CD4-positive, alpha-beta memory T cell (primary cell): ENCODE measurements at regions not wholly inside any gene's neighbourhood (a gene's known extent, or its start where the extent isn't known, plus 50 kb on each side); places are given as distances from the start of the nearest gene placed in this dataset.
"Not testable (repeated sequence)": the region's sequence is repeated elsewhere in the genome, so short reads cannot be mapped to it uniquely, and the experiment has no call there.

ENCODE experiments used
- CTCF ChIA-PET: fragments of 350-600 bp; sonication (Branson Sonifier 250); formaldehyde crosslinking; loops from one replicate; lab custom pipeline; 2021; ENCODE audit warnings: inconsistent platforms; ENCODE audit not compliant: partially characterized antibody; lab: Charles Lee
- POLR2A ChIA-PET: fragments of 350-600 bp; sonication (Branson Sonifier 250); formaldehyde crosslinking; loops from one replicate; lab custom pipeline; 2021; ENCODE audit not compliant: partially characterized antibody; lab: Charles Lee
- DNase-seq, 5 donors: peaks; one replicate each; pipeline versions ENCODE4 v3.0.0 to v3.0.0-alpha.2; 2020 to 2022; ENCODE audit warnings: mixed read lengths in 1 of 5
- H3K27ac ChIP-seq: one replicate; pipeline ENCODE4 v1.7.0; 2013; ENCODE audit warnings: low read depth, low read length
- H3K27me3 ChIP-seq: 2 replicates; pipeline ENCODE4 v1.7.0; 2013; ENCODE audit warnings: mild to moderate bottlenecking, low read length, moderate library complexity; ENCODE audit not compliant: insufficient read depth
- H3K36me3 ChIP-seq: 2 replicates; pipeline ENCODE4 v1.7.0; 2013; ENCODE audit warnings: mild to moderate bottlenecking, low read length, moderate library complexity; ENCODE audit not compliant: insufficient read depth
- H3K4me1 ChIP-seq: 2 replicates; pipeline ENCODE4 v1.7.0; 2013; ENCODE audit warnings: mild to moderate bottlenecking, low read length, moderate library complexity; ENCODE audit not compliant: insufficient read depth
- H3K4me3 ChIP-seq, 2 donors: one replicate each; pipeline ENCODE4 v1.7.0; 2013; ENCODE audit warnings: low read length in 2 of 2, mild to moderate bottlenecking in 1 of 2
- H3K9me3 ChIP-seq, 2 donors: one replicate each; pipeline ENCODE4 v1.7.0; 2013; ENCODE audit warnings: low read length in 2 of 2, control low read depth in 1 of 2; ENCODE audit not compliant: control insufficient read depth in 1 of 2
- H3K27ac Mint-ChIP-seq, 7 donors: one replicate each; pipeline ENCODE4 v1.8.0; 2020 to 2021; ENCODE audit warnings: mixed read lengths in 7 of 7, mild to moderate bottlenecking in 6 of 7, inconsistent platforms in 3 of 7, moderate library complexity in 3 of 7
- H3K27me3 Mint-ChIP-seq, 2 donors: one replicate each; pipeline ENCODE4 v1.8.0; 2020 to 2021; ENCODE audit warnings: mixed read lengths in 2 of 2
- H3K36me3 Mint-ChIP-seq, 2 donors: one replicate each; pipeline ENCODE4 v1.8.0; 2020 to 2021; ENCODE audit warnings: mixed read lengths in 2 of 2, inconsistent platforms in 1 of 2, mild to moderate bottlenecking in 1 of 2
- H3K4me1 Mint-ChIP-seq, 4 donors: one replicate each; pipeline ENCODE4 v1.8.0; 2020 to 2021; ENCODE audit warnings: mixed read lengths in 4 of 4, mild to moderate bottlenecking in 1 of 4
- H3K4me3 Mint-ChIP-seq, 8 donors: one replicate each; pipeline ENCODE4 v1.8.0; 2020 to 2021; ENCODE audit warnings: mixed read lengths in 8 of 8, mild to moderate bottlenecking in 7 of 8, moderate library complexity in 6 of 8, inconsistent platforms in 3 of 8
- H3K9me3 Mint-ChIP-seq, 8 donors: one replicate each; pipeline ENCODE4 v1.8.0; 2020 to 2021; ENCODE audit warnings: mixed read lengths in 8 of 8, mild to moderate bottlenecking in 5 of 8, inconsistent platforms in 3 of 8, moderate library complexity in 1 of 8
- intact Hi-C: fragments of 100-400 bp; cut with micrococcal nuclease; formaldehyde crosslinking; loops from one replicate; pipeline ENCODE4 v1.15.1; 2023

GRCh38 chr18:4961121-4961909, 235.7 kb downstream of the AKAIN1 start:
- ChIA-PET POLR2A (no interaction called here), CTCF (no interaction called here)
- intact Hi-C loops: no loop called here
- Histone ChIP-seq H3K27me3 (no peaks in the 10 kb centered on the region), H3K27ac (no peak overlapping the region), H3K4me3 (no peak overlapping the region), H3K9me3 (no peaks in the 10 kb centered on the region), H3K4me1 (no peaks in the 10 kb centered on the region), H3K36me3 (no peaks in the 10 kb centered on the region)
- H3K4me1 Mint-ChIP-seq: no peaks in the 10 kb centered on the region
- DNase-seq: no peak
- peaks cover 2 to 16% (median 8%) of the 10 kb centered on the region in 8 donors for H3K9me3 Mint-ChIP-seq
- H3K4me3 Mint-ChIP-seq: no peak overlapping the region
- no peaks in the 10 kb centered on the region for H3K36me3 Mint-ChIP-seq
- H3K27ac Mint-ChIP-seq: no peak overlapping the region
- no peaks in the 10 kb centered on the region for H3K27me3 Mint-ChIP-seq

- Mint-ChIP-seq H3K27ac (no peak overlapping the region), H3K27me3 (no peaks in the 10 kb centered on the region), H3K9me3 (peaks cover 2 to 16% (median 6%) of the 10 kb centered on the region in 8 donors), H3K4me1 (no peaks in the 10 kb centered on the region), H3K4me3 (no peak overlapping the region), H3K36me3 (no peaks in the 10 kb centered on the region)
- Histone ChIP-seq H3K27me3 (no peaks in the 10 kb centered on the region), H3K4me3 (no peak overlapping the region), H3K9me3 (no peaks in the 10 kb centered on the region), H3K36me3 (no peaks in the 10 kb centered on the region), H3K4me1 (no peaks in the 10 kb centered on the region), H3K27ac (no peak overlapping the region)
- ChIA-PET CTCF (no interaction called here), POLR2A (no interaction called here)
- no peak for DNase-seq
- intact Hi-C loops: no loop called here
Observed at GRCh38 chr18:4960578-4960977, 236.5 kb downstream of the AKAIN1 start.

- peaks cover 0 to 3% of the 10 kb centered on the region in 2 donors for H3K9me3 ChIP-seq
- no peaks in the 10 kb centered on the region for H3K4me1 ChIP-seq
- H3K36me3 Mint-ChIP-seq: no peaks in the 10 kb centered on the region
- no peak overlapping the region for H3K27ac ChIP-seq
- POLR2A ChIA-PET: no interaction called here
- intact Hi-C loops: no loop called here
- H3K4me1 Mint-ChIP-seq: no peaks in the 10 kb centered on the region
- H3K4me3 ChIP-seq: no peak overlapping the region
- no peaks in the 10 kb centered on the region for H3K36me3 ChIP-seq
- H3K9me3 Mint-ChIP-seq: peaks cover 2 to 17% (median 12%) of the 10 kb centered on the region in 8 donors
- CTCF ChIA-PET: no interaction called here
- DNase-seq: no peak
- H3K27me3 Mint-ChIP-seq: no peaks in the 10 kb centered on the region
- no peaks in the 10 kb centered on the region for H3K27me3 ChIP-seq
- H3K27ac Mint-ChIP-seq: no peak overlapping the region
- H3K4me3 Mint-ChIP-seq: no peak overlapping the region
Observed at GRCh38 chr18:4931209-4931608, 265.8 kb downstream of the AKAIN1 start.

- Histone ChIP-seq H3K9me3 (no peaks in the 10 kb centered on the region), H3K4me3 (no peak overlapping the region), H3K36me3 (no peaks in the 10 kb centered on the region), H3K4me1 (no peaks in the 10 kb centered on the region), H3K27ac (no peak overlapping the region), H3K27me3 (no peaks in the 10 kb centered on the region)
- Mint-ChIP-seq H3K36me3 (no peaks in the 10 kb centered on the region), H3K27ac (no peak overlapping the region), H3K9me3 (peaks cover 0 to 14% (median 5%) of the 10 kb centered on the region in 8 donors), H3K4me1 (no peaks in the 10 kb centered on the region), H3K27me3 (no peaks in the 10 kb centered on the region), H3K4me3 (no peak overlapping the region)
- CTCF ChIA-PET: no interaction called here
- intact Hi-C loops: no loop called here
- POLR2A ChIA-PET: no interaction called here
- no peak for DNase-seq
Observed at GRCh38 chr18:4921548-4921947, 275.5 kb downstream of the AKAIN1 start.

- H3K4me1 Mint-ChIP-seq, H3K9me3 ChIP-seq, H3K27ac Mint-ChIP-seq, H3K4me3 ChIP-seq, H3K36me3 Mint-ChIP-seq, DNase-seq, H3K4me3 Mint-ChIP-seq, H3K4me1 ChIP-seq, H3K27me3 ChIP-seq, H3K27me3 Mint-ChIP-seq, intact Hi-C loops, CTCF ChIA-PET, H3K27ac ChIP-seq, POLR2A ChIA-PET, H3K36me3 ChIP-seq: not testable (repeated sequence)
- peaks cover 0 to 17% (median 8%) of the 10 kb centered on the region in 8 donors for H3K9me3 Mint-ChIP-seq
Observed at GRCh38 chr18:4917509-4917908, 279.5 kb downstream of the AKAIN1 start.

DNA sequence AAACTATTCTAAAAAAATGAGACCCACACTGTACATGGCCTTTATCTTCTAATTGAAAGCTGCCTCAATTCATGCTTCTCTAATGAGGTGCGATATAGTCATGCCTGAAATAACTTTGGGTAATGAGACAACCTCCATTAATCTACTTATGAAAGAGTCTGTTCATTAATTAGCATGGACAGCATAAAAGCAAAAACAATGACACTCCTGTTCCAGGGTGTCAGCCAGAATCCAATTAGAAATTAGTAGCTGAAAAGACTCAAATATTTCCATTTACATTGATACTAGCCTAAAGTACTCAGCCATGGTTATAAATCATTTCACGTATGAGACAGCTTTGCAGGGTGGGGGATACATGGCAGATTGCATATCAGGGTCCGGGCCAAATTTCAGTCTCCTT, 288.7 kb downstream of the AKAIN1 start:
- H3K27me3 Mint-ChIP-seq: no peaks in the 10 kb centered on the region
- no peaks in the 10 kb centered on the region for H3K27me3 ChIP-seq
- H3K27ac ChIP-seq: no peak overlapping the region
- no peaks in the 10 kb centered on the region for H3K9me3 ChIP-seq
- intact Hi-C loops: no loop called here
- no peak overlapping the region for H3K27ac Mint-ChIP-seq
- H3K4me3 Mint-ChIP-seq: no peak overlapping the region
- ChIA-PET CTCF (no interaction called here), POLR2A (no interaction called here)
- no peaks in the 10 kb centered on the region for H3K4me1 ChIP-seq
- H3K4me1 Mint-ChIP-seq: no peaks in the 10 kb centered on the region
- H3K4me3 ChIP-seq: no peak overlapping the region
- no peaks in the 10 kb centered on the region for H3K36me3 ChIP-seq
- DNase-seq: no peak
- no peaks in the 10 kb centered on the region for H3K36me3 Mint-ChIP-seq
- peaks cover 0 to 8% (median 2%) of the 10 kb centered on the region in 8 donors for H3K9me3 Mint-ChIP-seq

GRCh38 chr18:4906856-4907255, 290.2 kb downstream of the AKAIN1 start:
- Mint-ChIP-seq H3K36me3 (no peaks in the 10 kb centered on the region), H3K4me1 (no peaks in the 10 kb centered on the region), H3K27me3 (no peaks in the 10 kb centered on the region), H3K9me3 (peaks cover 0 to 9% (median 2%) of the 10 kb centered on the region in 8 donors), H3K4me3 (no peak overlapping the region), H3K27ac (no peak overlapping the region)
- Histone ChIP-seq H3K27ac (no peak overlapping the region), H3K4me1 (no peaks in the 10 kb centered on the region), H3K4me3 (no peak overlapping the region), H3K9me3 (no peaks in the 10 kb centered on the region), H3K36me3 (no peaks in the 10 kb centered on the region), H3K27me3 (no peaks in the 10 kb centered on the region)
- intact Hi-C loops: no loop called here
- CTCF ChIA-PET: no interaction called here
- POLR2A ChIA-PET: no interaction called here
- DNase-seq: no peak
